Endothelial cell of umbilical vein (primary cell): ENCODE measurements at regions not wholly inside any gene's neighbourhood (a gene's known extent, or its start where the extent isn't known, plus 50 kb on each side); places are given as distances from the start of the nearest gene placed in this dataset.

Experiments used
- BruUV-seq: library from RNA; stranded (reverse); fragments of 400-500 nt; replicated peaks from 2 replicates; lab custom pipeline; 2021; lab: Mats Ljungman, UMichigan
- CTCF ChIA-PET: fragments of 300-600, 350-600 bp; sonication (Branson Sonifier 250); formaldehyde crosslinking; loops from one replicate; lab custom pipeline; 2021; ENCODE audit warnings: antibody characterized with exemption, inconsistent platforms; lab: Charles Lee
- POLR2A ChIA-PET: fragments of 300-600, 350-600 bp; sonication (Branson Sonifier 250); formaldehyde crosslinking; loops from one replicate; lab custom pipeline; 2021; ENCODE audit warnings: antibody characterized with exemption, inconsistent platforms; lab: Charles Lee
- DNase-seq: peaks from one replicate; pipeline ENCODE4 v3.0.0-alpha.2; 2011; ENCODE audit warnings: low read depth, low spot score
- FAIRE-seq: peaks from 2 replicates; lab custom pipeline; 2011; peaks lifted over from hg19 to GRCh38; lab: Jason Lieb, UNC
- H2AFZ ChIP-seq: 2 replicates; pipeline ENCODE4 v1.6.0; 2012; ENCODE audit warnings: low read depth, low read length, control low read depth, inconsistent platforms
- H3K27ac ChIP-seq: 2 replicates; pipeline ENCODE4 v1.5.1; 2011; ENCODE audit warnings: low read depth, mild to moderate bottlenecking, control low read depth, low read length, moderate library complexity; ENCODE audit not compliant: insufficient read depth
- H3K27me3 ChIP-seq, 2 experiments: 2 replicates each; pipeline versions ENCODE4 v1.6.0 to v1.6.1; 2011; ENCODE audit warnings: low read length in 2 of 2, mixed read lengths in 1 of 2; ENCODE audit not compliant: control insufficient read depth in 2 of 2, insufficient read depth in 2 of 2
- H3K36me3 ChIP-seq, 2 experiments: 2 replicates in 1 of 2; 3 replicates in 1 of 2; pipeline ENCODE4 v1.5.1; 2011; ENCODE audit warnings: low read length in 2 of 2, mild to moderate bottlenecking in 1 of 2, moderate library complexity in 1 of 2; ENCODE audit not compliant: control insufficient read depth in 2 of 2, insufficient read depth in 2 of 2; ENCODE audit errors: extremely low read depth in 1 of 2
- H3K4me1 ChIP-seq: 3 replicates; pipeline ENCODE4 v1.5.1; 2011; ENCODE audit warnings: mild to moderate bottlenecking, low read length; ENCODE audit not compliant: control insufficient read depth, insufficient read depth; ENCODE audit errors: extremely low read depth
- H3K4me2 ChIP-seq: 2 replicates; pipeline ENCODE4 v1.6.1; 2011; ENCODE audit warnings: low read length, control low read depth, mixed read lengths; ENCODE audit not compliant: insufficient read depth
- H3K4me3 ChIP-seq, 3 experiments: fragments of 200-600 bp in 1 of 3; sonication (generic), shearing (Covaris generic) in 1 of 3; replicated peaks in 1 of 3; 2 replicates each; pipeline ENCODE4 v1.5.1; 2011 to 2016; ENCODE audit warnings: control low read depth in 3 of 3, low read length in 3 of 3, mild to moderate bottlenecking in 2 of 3, inconsistent platforms in 1 of 3, low read depth in 1 of 3, moderate library complexity in 1 of 3; ENCODE audit not compliant: insufficient read depth in 1 of 3
- H3K79me2 ChIP-seq: 2 replicates; pipeline ENCODE4 v1.6.0; 2012; ENCODE audit warnings: low read length, inconsistent platforms; ENCODE audit not compliant: control insufficient read depth, insufficient read depth
- H3K9ac ChIP-seq: replicated peaks from 2 replicates; pipeline ENCODE3; 2011; ENCODE audit warnings: low read length, control low read depth; ENCODE audit not compliant: insufficient read depth; ENCODE audit errors: extremely low read depth
- H3K9me1 ChIP-seq: replicated peaks from 3 replicates; pipeline ENCODE4 v1.6.0; 2011; ENCODE audit warnings: mild to moderate bottlenecking, low read length; ENCODE audit not compliant: control insufficient read depth, insufficient read depth; ENCODE audit errors: extremely low read depth
- H3K9me3 ChIP-seq: replicated peaks from 2 replicates; pipeline ENCODE4 v1.5.1; 2012; ENCODE audit warnings: low read length, inconsistent platforms; ENCODE audit not compliant: control insufficient read depth, insufficient read depth
- H4K20me1 ChIP-seq: replicated peaks from 2 replicates; pipeline ENCODE3; 2011; ENCODE audit warnings: mild to moderate bottlenecking, low read length; ENCODE audit not compliant: control insufficient read depth, insufficient read depth; ENCODE audit errors: extremely low read depth
- CTCF ChIP-seq, 2 donors: IDR thresholded peaks; 1 replicate in 1 of 2; 2 replicates in 1 of 2; pipeline ENCODE4 v1.5.1; 2011; ENCODE audit warnings: low read length in 2 of 2, mild to moderate bottlenecking in 2 of 2, moderate library complexity in 2 of 2, control low read depth in 1 of 2, inconsistent platforms in 1 of 2, low read depth in 1 of 2; ENCODE audit not compliant: insufficient read depth in 1 of 2; ENCODE audit errors: extremely low read depth in 1 of 2
- EZH2 ChIP-seq: IDR thresholded peaks from 2 replicates; pipeline ENCODE4 v1.6.1; 2012; ENCODE audit warnings: borderline replicate concordance, low read depth, mild to moderate bottlenecking, moderate library complexity, low read length, inconsistent platforms; ENCODE audit not compliant: severe bottlenecking
- FOS ChIP-seq: IDR thresholded peaks from 2 replicates; pipeline ENCODE4 v1.6.1; 2011; ENCODE audit warnings: mild to moderate bottlenecking, low read length, moderate library complexity, borderline replicate concordance; ENCODE audit not compliant: insufficient read depth
- GATA2 ChIP-seq: IDR thresholded peaks from 2 replicates; pipeline ENCODE4 v1.7.0; 2011; ENCODE audit warnings: low read depth, mild to moderate bottlenecking, moderate library complexity, mixed read lengths, low read length; ENCODE audit not compliant: insufficient read length, insufficient read depth
- JUN ChIP-seq: IDR thresholded peaks from 2 replicates; pipeline ENCODE4 v1.6.1; 2011; ENCODE audit warnings: borderline replicate concordance, low read depth; ENCODE audit not compliant: insufficient read length, insufficient read depth
- MAX ChIP-seq: IDR thresholded peaks from 2 replicates; pipeline ENCODE4 v1.6.1; 2011; ENCODE audit not compliant: insufficient read depth, insufficient read length
- MYC ChIP-seq: IDR thresholded peaks from one replicate; pipeline ENCODE4 v1.6.1; 2011; ENCODE audit warnings: mild to moderate bottlenecking, low read depth, low read length
- POLR2A ChIP-seq: IDR thresholded peaks from 2 replicates; pipeline ENCODE4 v1.6.1; 2012; ENCODE audit warnings: low read depth, mild to moderate bottlenecking, control low read depth, low read length
- POLR2AphosphoS5 ChIP-seq: IDR thresholded peaks from 2 replicates; pipeline ENCODE4 v1.6.1; 2012; ENCODE audit warnings: low read depth, mild to moderate bottlenecking, control low read depth, low read length, moderate library complexity; ENCODE audit not compliant: insufficient read depth
- dilution Hi-C: fragments of 300-500 bp; cut with MboI; formaldehyde crosslinking; loops from one replicate; pipeline ENCODE4 v1.15.0; 2019; ENCODE audit warnings: low sequenced_read_pairs; ENCODE audit not compliant: extremely low pct_ligation_motif_present
- intact Hi-C: fragments of 100-400 bp; cut with micrococcal nuclease; formaldehyde crosslinking; loops from one replicate; pipeline ENCODE4 v1.10.0; 2022

- ChIA-PET POLR2A (no interaction called here), CTCF (no interaction called here)
- no peaks in the 10 kb centered on the region for H3K36me3 ChIP-seq
- no peak overlapping the region for H3K9ac ChIP-seq
- no TSS peak for BruUV-seq
- FAIRE-seq (no peak), DNase-seq (no peak)
- no peak overlapping the region for H3K4me2 ChIP-seq
- TF ChIP-seq GATA2, result no peak
- TF ChIP-seq FOS, result no peak
- TF ChIP-seq MAX, result no peak
- TF ChIP-seq EZH2, result no peak
- no peak for TF ChIP-seq POLR2A
- TF ChIP-seq POLR2AphosphoS5, result no peak
- TF ChIP-seq MYC, result no peak
- no peak for TF ChIP-seq JUN
- TF ChIP-seq CTCF (IDR thresholded peaks at IDR 0.05; ENCODE audit: extremely low read depth in 1 of 2, insufficient read depth in 1 of 2, low read depth in 1 of 2, low read length in 2 of 2), result no peak
- no peaks in the 10 kb centered on the region for H4K20me1 ChIP-seq
- peaks cover 5% of the 10 kb centered on the region for H3K4me1 ChIP-seq
- intact Hi-C loops, result loop anchor here (5.0 kb wide), 1 partner anchor 167 kb away; no protein-coding TSS in a partner anchor
- H2AFZ ChIP-seq, result no peak overlapping the region
- H3K4me3 ChIP-seq, result no peak overlapping the region
- no peaks in the 10 kb centered on the region for H3K9me1 ChIP-seq
- dilution Hi-C loops, result no loop called here
- no peak overlapping the region for H3K27ac ChIP-seq
- H3K79me2 ChIP-seq, result no peaks in the 10 kb centered on the region
- H3K27me3 ChIP-seq, result no peaks in the 10 kb centered on the region
- no peaks in the 10 kb centered on the region for H3K9me3 ChIP-seq
Measured at GRCh38 chr7:84803979-84804378, 382.9 kb downstream of the SEMA3D start.
